Embryonic facial prominence (tissue), 1 donor: ENCODE measurements at regions not wholly inside any gene's neighbourhood (a gene's known extent, or its start where the extent isn't known, plus 50 kb on each side); places are given as distances from the start of the nearest gene placed in this dataset.

Experiments
- DNase-seq: peaks from one replicate; pipeline ENCODE4 v3.0.0-alpha.2; 2016; ENCODE audit errors: extremely low spot score

- DNase-seq, result no peak
Observed at GRCh38 chr20:51097351-51098120, 74.6 kb upstream of the KCNG1 start.

DNA sequence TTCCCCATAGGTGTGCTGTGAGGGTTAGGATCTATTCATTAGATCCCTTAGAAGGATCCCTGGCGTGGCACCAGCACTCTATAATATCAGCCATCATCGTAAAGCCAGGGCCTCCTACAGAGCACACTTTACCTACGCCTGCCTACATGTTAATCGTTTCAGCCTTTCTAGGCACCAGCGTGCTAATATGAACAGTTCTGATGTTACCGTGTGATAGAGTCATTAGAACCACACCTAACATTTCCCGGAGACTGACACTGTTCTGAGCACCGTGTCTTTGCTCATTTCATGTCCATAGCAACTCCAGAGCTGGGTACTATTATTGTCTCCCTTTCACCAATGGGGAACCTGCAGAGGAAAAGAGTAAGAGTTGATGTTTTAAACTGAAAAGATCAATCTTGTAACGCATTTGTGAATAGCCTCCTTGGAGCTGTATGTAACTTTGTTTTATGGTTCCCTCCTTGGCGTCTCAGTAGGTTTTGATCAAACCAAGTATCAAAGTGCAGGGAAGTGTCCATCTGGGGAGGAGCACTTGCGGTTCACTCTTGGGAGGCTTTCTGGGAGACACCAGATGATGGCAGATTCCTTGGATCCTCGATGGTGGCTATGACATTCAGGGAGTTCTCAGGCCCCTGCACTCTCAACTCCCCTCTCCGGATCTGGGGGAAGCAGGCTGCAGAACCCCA lies 73.8 kb upstream of the KCNG1 start:
- no peak for DNase-seq

DNA sequence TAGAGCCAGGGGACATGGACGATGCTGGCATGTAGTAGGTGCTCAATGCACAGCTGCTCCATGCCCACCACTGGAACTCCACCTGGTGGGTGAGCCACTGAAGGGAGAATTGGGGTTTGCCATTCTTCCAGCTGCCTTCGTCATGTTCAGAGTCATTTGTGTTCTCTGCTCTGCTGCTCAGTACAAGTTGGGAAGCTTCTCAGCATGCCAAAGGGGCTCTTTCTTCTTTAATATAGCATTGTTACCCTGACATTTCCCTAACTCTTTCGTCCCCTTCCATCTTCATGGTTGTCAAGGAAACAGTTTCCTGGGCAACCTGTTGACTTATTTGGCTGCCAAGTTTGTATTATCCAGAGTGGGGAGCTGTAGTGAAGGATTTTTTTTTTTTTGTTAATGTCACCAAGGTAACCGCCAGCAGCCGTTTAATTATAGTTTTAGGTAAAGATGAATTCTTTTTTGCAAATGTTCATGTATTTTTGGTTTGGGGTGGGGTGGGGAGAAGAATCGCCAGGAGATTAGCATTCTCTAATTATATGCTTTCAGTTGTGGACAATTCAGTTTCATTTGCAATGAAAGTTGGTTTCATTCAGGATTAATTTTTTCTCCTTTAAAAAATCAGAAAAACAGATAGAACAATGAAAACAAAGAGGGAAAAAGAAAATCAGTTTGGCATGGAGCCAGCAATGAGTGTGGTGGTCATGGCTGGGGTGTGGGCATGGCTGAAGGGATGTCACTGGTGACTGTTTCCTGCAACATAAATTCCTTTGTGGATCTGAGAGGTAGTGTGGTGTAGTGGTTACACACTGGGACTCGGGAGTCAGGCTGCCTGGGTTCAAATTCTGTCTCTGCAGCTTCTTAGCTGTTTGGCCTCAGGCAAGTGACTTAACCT lies 73.0 kb upstream of the KCNG1 start:
- DNase-seq, result no peak

GRCh38 chr20:51094221-51094620 lies 71.3 kb upstream of the KCNG1 start:
- no peak for DNase-seq

DNA sequence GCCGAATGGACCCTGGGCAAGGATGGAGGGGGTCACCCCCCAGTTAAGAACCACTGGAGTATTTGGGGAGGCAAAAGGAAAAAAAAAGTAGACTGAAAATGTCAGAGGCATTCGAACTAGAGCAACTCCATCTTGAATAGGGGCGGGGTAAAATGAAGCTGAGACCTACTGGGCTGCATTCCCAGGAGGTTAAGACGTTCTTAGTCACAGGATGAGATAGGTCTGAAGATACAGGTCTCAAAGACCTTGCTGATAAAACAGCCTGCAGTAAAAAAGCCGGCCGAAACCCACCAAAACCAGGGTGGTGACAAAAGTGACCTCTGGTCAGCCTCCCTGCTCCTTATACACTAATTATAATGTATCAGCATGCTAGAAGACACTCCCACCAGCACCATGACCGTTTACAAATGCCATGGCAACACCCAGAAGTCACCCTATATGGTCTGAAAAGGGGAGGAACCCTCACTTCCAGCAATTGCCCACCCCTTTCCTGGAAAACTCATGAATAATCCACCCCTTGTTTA lies 70.4 kb upstream of the KCNG1 start:
- no peak for DNase-seq

DNA sequence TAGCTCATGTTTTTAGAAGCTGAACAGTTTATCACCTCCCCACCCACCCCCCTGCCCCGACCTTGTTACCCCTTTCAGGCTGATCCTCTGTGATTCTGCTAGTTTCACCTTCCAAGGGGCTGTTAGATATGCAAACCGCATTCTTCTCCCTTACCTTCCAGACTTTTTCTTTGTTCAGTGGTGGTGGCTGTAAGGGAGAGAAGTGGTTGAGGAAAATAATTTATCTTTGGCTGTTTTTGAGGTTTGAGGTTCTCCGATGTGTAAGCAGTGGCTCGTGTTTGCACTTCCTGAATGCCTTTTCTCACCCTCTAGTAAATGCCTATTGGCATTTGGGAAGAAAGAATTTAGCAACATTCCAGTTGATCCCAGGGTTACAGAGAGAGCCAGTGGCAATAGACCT lies 69.4 kb upstream of the KCNG1 start:
- no peak for DNase-seq

- DNase-seq, result no peak
Observed at GRCh38 chr20:51091406-51092195, 68.7 kb upstream of the KCNG1 start.

DNA sequence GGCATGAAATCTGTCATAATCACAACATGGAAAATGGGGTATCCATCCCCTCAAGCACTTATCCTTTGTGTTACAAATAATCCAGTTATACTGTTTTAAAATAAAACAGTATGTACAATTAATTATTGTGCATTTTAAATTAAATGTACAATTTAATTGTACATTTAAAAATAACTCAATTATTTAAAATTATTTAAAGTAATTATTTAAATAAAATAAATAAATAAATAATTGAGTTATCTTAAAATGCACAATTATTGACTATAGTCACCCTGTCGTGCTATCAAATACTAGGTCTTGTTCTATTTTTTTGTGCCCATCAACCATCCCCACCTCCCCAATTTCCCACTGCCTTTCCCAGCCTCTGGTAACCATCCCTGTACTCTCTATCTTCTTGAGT lies 66.9 kb upstream of the KCNG1 start:
- no peak for DNase-seq

- DNase-seq, result no peak
Observed at GRCh38 chr20:51089272-51089781, 66.4 kb upstream of the KCNG1 start.

DNA sequence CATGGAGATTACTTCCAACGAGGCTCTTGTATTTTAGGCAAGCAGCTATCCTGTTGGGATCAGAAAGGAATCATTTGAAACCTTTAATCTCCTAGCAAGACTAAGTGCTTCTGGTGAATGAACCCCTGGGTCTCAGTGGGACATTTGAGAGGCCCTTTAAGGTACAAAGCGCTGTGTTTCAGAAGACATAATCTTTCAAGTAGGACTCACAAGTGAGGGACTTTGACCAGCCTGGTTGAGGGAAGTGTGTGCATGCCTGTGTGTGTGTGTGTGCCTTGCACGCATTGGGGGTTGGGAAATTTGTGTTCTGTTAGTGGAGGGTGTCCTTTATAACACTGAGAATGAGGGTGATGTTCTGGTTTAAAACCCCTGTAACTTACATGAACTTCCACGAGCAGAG lies 64.4 kb upstream of the KCNG1 start:
- no peak for DNase-seq

GRCh38 chr20:51085769-51086168 lies 62.9 kb upstream of the KCNG1 start:
- no peak for DNase-seq

GRCh38 chr20:51084593-51085377 lies 61.9 kb upstream of the KCNG1 start:
- no peak for DNase-seq

DNA sequence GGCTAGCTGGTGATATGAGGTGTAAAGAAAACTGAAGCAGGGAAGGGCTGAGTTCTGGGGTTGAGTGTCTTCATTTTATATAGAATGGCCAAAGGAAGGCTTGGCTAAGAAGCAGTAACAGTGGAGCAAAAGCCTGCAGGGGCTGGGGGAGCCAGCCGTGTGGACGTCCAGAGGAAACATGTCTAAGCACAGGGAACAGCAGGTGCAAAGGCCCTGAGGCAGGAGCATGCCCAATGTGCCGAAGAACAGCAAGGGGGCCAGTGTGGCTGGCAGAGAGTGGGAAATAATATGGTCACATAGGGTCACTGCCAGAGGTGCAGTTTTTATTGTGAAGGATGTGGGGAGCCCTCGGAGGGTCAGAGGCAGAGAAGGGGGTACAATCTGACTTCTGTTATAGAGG lies 60.5 kb upstream of the KCNG1 start:
- DNase-seq, result no peak

DNA sequence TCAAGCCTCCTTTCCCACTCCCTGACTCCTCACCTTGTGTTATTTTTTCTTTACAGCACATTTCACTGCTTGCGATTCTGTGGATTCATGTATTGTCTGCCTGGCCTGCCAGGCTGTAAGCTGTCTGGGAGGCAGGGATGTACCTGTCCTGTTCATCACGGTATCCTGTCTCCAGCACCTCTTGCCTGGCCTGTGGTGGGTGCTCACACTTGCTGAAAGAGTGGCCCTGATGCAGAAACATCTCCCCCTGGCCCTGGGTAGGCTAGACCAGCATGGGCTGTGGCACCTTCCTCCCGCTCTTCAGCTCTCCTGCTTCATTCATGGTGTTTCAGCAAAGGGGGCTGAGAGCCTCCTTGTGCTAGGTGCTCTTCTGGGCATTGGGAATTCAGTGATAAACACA lies 60.1 kb upstream of the KCNG1 start:
- no peak for DNase-seq

- no peak for DNase-seq
Observed at GRCh38 chr20:51080516-51080915, 57.6 kb upstream of the KCNG1 start.

DNA sequence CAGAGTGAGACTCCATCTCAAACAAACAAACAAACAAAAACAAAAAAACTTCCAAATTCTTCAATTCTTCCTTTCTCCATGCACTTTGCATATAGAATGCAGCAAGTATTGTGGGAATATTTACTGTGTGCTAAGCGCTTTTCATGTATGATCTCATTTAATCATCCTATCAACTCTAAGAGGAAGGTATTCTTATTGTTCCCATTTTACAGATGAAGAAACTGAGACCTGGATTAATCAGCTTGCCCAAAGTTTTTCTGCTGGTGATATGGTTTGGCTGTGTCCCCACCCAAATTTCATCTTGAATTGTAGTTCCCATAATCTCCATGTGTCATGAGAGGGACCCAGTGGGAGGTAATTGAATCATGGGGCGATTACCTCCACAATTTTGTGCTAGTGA lies 56.6 kb upstream of the KCNG1 start:
- DNase-seq, result no peak

DNA sequence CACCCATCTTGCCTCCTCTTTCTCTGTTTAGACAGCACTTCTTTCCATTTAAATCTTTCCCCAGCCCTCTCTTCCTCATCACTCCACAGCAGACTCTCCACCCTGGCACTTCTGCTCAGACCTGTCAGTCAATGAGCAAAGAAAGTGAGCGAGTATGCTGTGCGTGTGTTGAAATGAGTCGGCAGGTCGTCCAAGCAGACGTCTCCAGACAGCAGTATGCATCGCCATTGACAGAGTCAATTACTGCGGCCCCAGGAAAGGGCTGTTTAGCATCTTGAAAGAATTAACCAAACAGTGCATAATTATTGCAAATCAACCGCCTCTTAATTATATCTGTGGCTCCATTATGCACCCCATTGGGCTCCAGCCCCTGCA lies 54.8 kb upstream of the KCNG1 start:
- DNase-seq, result no peak

DNA sequence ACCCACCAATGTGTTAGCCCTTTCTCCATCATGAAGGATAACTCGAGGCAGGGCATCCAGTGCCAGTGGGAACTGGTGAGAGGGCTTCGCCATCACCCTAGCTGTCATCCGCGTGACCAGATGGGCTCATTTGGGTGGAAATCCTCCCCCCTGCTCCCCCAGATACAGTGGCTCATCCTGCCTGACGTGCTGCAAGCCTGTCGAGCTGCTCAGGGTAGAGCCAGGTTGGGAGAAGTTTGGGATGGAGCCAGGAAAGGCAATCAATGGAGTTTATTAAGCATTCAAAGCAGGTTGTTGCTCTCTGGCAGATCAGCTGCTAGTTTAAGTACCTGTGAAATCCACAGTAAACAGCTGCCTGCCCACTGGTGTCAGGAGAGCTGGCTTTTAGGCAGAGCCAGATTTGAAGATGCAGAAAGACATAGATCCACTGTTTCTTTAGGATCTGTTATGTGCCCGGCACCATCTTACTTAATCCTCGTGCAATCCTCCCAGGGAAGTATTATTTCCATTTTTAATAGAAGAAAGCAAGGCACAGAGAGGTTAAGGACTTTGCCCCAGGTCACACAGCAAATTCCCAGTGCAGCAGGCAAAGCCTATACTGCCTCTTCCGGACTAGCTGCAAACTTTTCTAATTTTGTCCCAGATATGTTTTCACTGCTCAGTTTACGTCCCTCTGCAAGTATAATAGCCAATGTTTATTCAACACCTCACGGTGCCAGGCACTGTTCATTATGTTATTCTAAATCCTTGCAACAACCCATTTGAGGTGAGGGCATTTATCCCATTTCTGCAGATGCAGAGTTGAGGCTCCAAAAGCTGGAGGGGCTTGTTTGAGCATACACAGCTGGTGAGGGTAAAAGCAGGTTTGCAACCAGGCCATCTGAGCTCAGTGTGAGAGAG lies 54.1 kb upstream of the KCNG1 start:
- DNase-seq, result no peak

DNA sequence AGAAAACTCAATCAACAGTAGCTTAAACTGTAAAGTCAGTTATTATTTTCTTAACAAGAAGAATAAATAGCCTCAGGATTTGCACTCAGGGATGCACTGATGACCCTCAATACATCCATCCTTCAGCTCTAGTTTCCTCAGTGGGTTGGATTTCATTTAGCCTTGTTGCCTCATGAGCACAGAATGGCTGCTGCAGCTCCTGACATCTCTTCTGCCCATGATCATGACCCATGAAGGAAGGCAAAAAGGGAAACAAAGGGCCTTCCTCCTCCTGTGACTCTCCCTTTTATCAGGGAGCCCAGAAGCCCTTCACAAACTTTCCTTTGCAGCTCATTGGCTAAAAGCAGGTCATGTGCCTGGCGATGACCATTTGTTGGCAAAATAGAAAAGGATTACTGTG lies 51.2 kb upstream of the KCNG1 start:
- no peak for DNase-seq
